ENCODE measurements at regions not wholly inside any gene's neighbourhood (a gene's known extent, or its start where the extent isn't known, plus 50 kb on each side); places are given as distances from the start of the nearest gene placed in this dataset.

DNA sequence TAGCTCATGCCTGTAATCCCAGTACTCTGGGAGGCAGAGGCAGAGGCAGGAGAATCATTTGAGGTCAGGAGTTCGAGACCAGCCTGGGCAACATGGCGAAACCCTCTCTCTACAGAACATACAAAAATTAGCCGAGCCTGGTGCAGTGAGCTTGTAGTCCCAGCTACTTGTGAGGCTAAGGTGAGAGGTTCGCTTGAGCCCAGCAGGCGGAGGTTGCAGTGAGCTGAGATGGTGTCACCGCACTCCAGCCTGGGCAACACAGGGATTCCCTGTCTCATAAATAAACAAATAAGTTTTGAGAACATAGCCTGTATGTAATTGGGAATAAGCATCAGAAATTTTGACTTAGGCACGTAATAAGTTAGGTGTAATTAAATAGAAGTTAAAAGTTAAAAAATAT is 971.7 kb upstream of the COX7C start:
- no peak for TF ChIP-seq POLR2A (IDR thresholded peaks at IDR 0.05; ENCODE audit: low read length)
- no peak for TF ChIP-seq GATA1 (IDR thresholded peaks at IDR 0.05; ENCODE audit: low read depth, low read length)

All from erythroblast (primary cell).